RWPE1 (cell line): ENCODE measurements at regions not wholly inside any gene's neighbourhood (a gene's known extent, or its start where the extent isn't known, plus 50 kb on each side); places are given as distances from the start of the nearest gene placed in this dataset.
"Not testable (repeated sequence)": the region's sequence is repeated elsewhere in the genome, so short reads cannot be mapped to it uniquely, and the experiment has no call there.

Experiments
- CTCF ChIA-PET: fragments of 350-600 bp; sonication (Branson Sonifier 250); formaldehyde crosslinking; extraction: SDS; loops from one replicate; lab custom pipeline; 2021; lab: Yijun Ruan, JAX
- POLR2A ChIA-PET: fragments of 400-600 bp; formaldehyde crosslinking; extraction: SDS; loops from one replicate; lab custom pipeline; 2020; ENCODE audit warnings: antibody characterized with exemption; ENCODE audit not compliant: low non-redundant PET; lab: Yijun Ruan, JAX
- DNase-seq: peaks from one replicate; pipeline ENCODE4 v3.0.0; 2012; ENCODE audit warnings: low spot score
- H3K27ac ChIP-seq: fragments of 450-650 bp; 2 replicates; pipeline ENCODE4 v1.5.1; 2017
- TF ChIP-seq, protein P1 (sequence below): fragments of 450-650 bp; conservative IDR thresholded peaks from 2 replicates; pipeline ENCODE4 v1.5.1; 2017; ENCODE audit warnings: low read depth, mild to moderate bottlenecking

DNA sequence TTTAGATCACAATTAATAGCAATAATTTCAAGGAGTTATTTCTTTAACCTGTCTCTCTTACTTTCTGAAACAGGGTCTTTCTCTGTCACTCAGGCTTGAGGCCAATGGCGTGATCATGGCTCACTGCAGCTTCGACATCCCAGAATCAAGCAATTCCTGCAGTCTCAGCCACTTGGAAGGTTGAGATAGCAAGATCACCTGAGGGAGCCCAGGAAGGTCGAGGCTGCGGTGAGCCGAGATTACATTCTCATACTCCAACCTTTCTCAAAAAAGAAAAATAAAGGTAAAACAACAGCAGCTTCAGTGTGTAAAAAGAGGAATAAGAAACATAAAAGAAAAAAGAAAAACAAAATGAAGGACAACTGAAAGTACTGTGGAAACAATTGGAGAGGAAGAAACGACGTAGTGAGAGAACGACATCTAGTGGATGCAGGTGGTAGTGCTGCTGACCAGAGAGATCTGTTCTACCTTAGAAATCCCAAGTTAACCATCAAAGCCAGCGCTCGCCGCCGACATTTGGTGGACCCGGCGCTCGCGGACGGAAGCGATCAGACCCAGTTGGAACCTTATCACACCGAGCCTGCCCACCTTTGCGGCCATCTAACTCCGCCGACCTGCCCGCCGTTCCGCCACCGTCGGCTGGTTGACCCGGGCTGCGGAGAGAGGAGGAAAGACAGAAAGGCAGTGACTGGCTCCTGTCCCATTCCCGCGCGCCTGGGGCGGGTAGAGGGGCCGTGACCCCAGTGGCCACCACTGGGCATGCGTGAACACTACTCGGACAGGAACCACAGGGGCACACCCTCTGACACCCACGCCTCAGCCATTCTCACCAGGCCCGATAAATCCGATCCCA lies 196.1 kb downstream of the ALG10 start:
- peak; percentile 52 for DNase-seq
- H3K27ac ChIP-seq = no peak overlapping the region
- POLR2A ChIA-PET = no interaction called here
- TF ChIP-seq, protein P1, sequence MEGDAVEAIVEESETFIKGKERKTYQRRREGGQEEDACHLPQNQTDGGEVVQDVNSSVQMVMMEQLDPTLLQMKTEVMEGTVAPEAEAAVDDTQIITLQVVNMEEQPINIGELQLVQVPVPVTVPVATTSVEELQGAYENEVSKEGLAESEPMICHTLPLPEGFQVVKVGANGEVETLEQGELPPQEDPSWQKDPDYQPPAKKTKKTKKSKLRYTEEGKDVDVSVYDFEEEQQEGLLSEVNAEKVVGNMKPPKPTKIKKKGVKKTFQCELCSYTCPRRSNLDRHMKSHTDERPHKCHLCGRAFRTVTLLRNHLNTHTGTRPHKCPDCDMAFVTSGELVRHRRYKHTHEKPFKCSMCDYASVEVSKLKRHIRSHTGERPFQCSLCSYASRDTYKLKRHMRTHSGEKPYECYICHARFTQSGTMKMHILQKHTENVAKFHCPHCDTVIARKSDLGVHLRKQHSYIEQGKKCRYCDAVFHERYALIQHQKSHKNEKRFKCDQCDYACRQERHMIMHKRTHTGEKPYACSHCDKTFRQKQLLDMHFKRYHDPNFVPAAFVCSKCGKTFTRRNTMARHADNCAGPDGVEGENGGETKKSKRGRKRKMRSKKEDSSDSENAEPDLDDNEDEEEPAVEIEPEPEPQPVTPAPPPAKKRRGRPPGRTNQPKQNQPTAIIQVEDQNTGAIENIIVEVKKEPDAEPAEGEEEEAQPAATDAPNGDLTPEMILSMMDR = peak; percentile 94
- CTCF ChIA-PET = interaction anchor here (0.5 to 1.2 kb wide), 5 partner anchors 41 to 1313 kb away, joined by 3 to 5 read pairs (median 4); no protein-coding TSS in a partner anchor

DNA sequence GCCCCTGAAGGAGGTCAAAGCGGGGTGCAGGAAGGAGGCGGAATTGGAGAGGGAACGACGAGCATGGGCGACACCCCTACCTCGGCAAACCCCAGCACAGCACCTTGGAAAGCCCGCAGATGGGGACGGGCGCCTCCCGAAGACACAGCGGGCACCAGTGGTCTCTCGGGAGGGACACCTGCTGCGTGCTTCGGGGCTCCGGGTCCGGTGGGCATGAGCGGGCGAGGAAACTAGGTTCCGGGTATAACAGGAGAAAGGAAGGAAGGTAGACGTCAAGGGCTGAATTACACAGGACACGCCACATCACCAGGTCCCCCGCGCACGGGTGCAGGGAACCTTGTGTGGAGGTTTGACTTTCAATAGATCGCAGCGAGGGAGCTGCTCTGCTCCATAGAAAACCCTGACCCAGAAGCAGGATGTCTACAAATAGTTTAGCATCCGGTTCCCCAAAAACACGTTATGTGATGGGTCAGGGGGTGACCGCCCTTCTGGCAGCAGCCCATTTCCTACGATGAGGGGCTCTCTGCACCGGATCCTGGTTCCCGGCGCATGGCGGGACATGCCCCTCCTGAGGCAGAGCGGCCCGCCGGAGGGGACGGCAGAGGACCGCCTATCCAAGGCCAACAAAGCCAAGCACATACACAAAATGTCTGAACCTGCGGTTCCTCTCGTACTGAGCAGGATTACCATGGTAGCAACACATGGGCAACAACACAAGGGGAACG lies 196.9 kb downstream of the ALG10 start:
- TF ChIP-seq, protein P1 = no peak
- DNase-seq = peak; percentile 4
- ChIA-PET CTCF (no interaction called here), POLR2A (no interaction called here)
- H3K27ac ChIP-seq = no peak overlapping the region

DNA sequence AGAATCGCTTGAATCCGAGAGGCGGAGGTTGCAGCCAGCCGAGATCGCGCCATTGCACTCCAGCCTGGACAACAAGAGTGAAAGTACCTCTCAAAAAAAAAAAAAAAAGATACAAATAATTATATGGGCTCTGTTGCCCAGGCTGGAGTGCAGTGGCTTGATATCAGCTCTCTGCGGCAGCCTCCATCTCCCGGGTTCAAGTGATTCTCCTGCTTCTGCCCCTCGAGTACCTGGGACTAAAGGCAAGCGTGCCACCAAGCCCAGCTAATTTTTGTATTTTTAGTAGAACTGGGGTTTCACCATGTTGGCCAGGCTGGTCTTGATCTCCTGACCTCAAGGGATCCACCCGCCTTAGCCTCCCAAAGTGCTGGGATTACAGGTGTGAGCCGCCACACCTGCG lies 197.8 kb downstream of the ALG10 start:
- DNase-seq, POLR2A ChIA-PET, H3K27ac ChIP-seq: not testable (repeated sequence)
- CTCF ChIA-PET = interaction anchor here (0.8 kb wide), 1 partner anchor 97 kb away, joined by 3 read pairs; no protein-coding TSS in a partner anchor

DNA sequence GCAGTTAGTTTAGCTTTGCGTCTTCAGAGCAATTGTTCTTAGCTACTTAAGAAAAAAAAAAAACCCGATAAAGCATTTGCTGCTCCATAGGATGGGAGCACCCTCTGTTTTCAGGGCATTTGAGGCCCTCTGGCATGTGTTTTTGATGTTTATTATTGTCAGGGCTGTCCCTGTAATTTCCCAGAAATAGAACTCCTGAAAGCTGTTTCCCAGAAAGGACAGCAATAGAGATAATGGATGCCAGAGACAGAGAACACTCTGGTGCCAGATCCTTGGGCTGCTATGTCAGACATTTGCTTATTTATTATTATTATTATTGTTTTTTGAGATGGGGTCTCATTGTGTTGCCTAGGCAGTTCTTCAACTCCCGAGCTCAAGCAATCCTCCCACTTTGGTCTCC lies 201.3 kb downstream of the ALG10 start:
- H3K27ac ChIP-seq = no peak overlapping the region
- no peak for DNase-seq
- ChIA-PET POLR2A (no interaction called here), CTCF (interaction anchor here (0.9 kb wide), 1 partner anchor 101 kb away, joined by 3 read pairs; no protein-coding TSS in a partner anchor)
- TF ChIP-seq, protein P1 = no peak

DNA sequence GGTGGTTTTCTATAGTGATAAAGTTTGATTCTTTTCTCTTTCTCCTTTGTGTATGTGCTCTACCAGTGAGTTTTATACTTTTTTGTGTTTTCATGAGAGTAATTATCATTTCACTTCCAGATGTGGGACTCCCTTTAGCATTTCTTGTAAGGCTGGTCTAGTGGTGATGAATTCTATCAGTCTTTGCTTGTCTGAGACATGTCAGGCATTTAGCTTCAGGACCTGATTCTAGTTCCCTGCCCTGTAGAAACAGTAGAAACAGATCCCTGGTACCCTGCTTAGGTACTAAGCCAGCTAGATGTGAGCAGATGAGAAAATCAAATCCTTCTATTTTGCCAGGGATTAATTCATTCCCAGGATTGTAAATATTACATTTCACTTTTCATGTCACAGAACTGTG lies 203.7 kb downstream of the ALG10 start:
- H3K27ac ChIP-seq, CTCF ChIA-PET, POLR2A ChIA-PET, DNase-seq: not testable (repeated sequence)

DNA sequence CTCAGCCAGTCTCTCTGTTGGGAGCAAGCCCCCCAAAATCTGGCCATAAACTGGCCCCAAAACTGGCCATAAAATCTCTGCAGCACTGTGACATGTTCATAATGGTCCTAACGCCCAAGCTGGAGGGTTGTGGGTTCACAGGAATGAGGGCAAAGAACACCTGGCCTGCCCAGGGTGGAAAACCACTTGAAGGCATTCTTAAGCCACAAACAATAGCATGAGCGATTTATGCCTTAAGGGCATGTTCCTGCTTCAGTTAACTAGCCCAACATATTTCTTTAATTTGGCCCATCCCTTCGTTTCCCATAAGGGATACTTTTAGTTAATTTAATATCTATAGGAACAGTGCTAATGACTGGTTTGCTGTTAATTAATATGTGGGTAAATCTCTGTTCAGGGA lies 205.8 kb downstream of the ALG10 start:
- DNase-seq, POLR2A ChIA-PET, CTCF ChIA-PET, H3K27ac ChIP-seq: not testable (repeated sequence)

DNA sequence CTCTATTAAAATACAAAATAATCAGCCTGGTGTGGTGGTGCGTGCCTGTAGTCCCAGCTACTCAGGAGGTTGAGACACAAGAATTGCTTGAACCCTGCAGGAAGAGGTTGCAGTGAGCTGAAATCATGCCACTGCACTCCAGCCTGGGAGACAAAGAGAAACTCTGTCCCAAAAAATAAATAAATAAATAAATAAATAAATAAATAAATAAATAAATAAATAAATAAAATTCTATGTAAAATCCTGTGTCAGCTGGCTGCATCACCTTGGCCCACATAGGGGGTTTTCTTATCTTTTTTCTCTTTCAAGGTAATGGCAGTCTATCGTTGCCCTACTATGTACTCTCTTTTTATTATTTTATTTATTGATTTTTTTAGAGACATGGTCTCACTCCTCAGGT lies 206.7 kb downstream of the ALG10 start:
- DNase-seq, CTCF ChIA-PET, H3K27ac ChIP-seq, POLR2A ChIA-PET: not testable (repeated sequence)

DNA sequence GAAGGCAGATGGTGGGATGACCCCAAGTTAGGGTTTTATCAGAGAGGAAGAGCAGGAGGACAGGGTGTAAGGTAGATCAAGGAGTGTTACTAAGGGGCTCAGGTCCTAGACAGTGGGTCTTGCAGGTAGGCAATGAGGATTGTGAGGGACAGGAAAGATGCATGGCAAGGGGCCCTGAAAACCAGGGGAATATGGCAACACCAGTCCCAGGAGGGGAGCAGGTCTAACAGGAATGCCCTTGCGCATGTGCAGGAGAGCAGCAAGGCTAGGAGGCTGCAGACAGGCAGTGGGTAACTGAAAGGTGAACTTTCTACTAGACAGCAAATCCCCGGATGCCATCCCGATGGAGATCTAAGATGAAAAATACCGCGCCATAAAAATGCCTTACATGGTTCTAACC lies 211.3 kb downstream of the ALG10 start:
- CTCF ChIA-PET = no interaction called here
- no peak overlapping the region for H3K27ac ChIP-seq
- POLR2A ChIA-PET = no interaction called here
- no peak for DNase-seq
- TF ChIP-seq, protein P1 = no peak
